HEK293T (cell line): ENCODE measurements at regions not wholly inside any gene's neighbourhood (a gene's known extent, or its start where the extent isn't known, plus 50 kb on each side); places are given as distances from the start of the nearest gene placed in this dataset.

ENCODE experiments used
- CTCF ChIA-PET: fragments of 350-600 bp; formaldehyde crosslinking; extraction: SDS; loops from one replicate; lab custom pipeline; 2021; ENCODE audit warnings: antibody characterized with exemption, inconsistent platforms; lab: Yijun Ruan, JAX
- POLR2A ChIA-PET: fragments of 350-600 bp; formaldehyde crosslinking; extraction: SDS; loops from one replicate; lab custom pipeline; 2020; ENCODE audit warnings: antibody characterized with exemption, inconsistent platforms; lab: Yijun Ruan, JAX
- DNase-seq: peaks from one replicate; pipeline ENCODE4 v3.0.0; 2012; ENCODE audit warnings: mixed read lengths; ENCODE audit errors: extremely low spot score
- BHLHE40 ChIP-seq: fragments of 450-650 bp; IDR thresholded peaks from 2 replicates; pipeline ENCODE4 v1.6.1; 2016; ENCODE audit warnings: mild to moderate bottlenecking, moderate library complexity, borderline replicate concordance
- CTBP1 ChIP-seq: fragments of 450-650 bp; IDR thresholded peaks from 2 replicates; pipeline ENCODE4 v1.6.1; 2016; ENCODE audit warnings: borderline replicate concordance
- ELF4 ChIP-seq: fragments of 450-650 bp; IDR thresholded peaks from 2 replicates; pipeline ENCODE4 v1.6.1; 2017; ENCODE audit warnings: antibody characterized with exemption
- FOXA1 ChIP-seq: fragments of 450-650 bp; IDR thresholded peaks from 2 replicates; pipeline ENCODE4 v1.6.1; 2016; ENCODE audit warnings: mild to moderate bottlenecking
- FOXK2 ChIP-seq: fragments of 450-650 bp; IDR thresholded peaks from 2 replicates; pipeline ENCODE4 v1.6.1; 2016; ENCODE audit warnings: mild to moderate bottlenecking
- FOXM1 ChIP-seq: fragments of 450-650 bp; IDR thresholded peaks from 2 replicates; pipeline ENCODE4 v1.6.1; 2017; ENCODE audit warnings: mild to moderate bottlenecking, borderline replicate concordance
- HDGF ChIP-seq: fragments of 450-650 bp; IDR thresholded peaks from 2 replicates; pipeline ENCODE4 v1.6.1; 2017; ENCODE audit warnings: antibody characterized with exemption, borderline replicate concordance
- L3MBTL2 ChIP-seq: fragments of 450-650 bp; conservative IDR thresholded peaks from 2 replicates; pipeline ENCODE4 v1.6.1; 2016; ENCODE audit warnings: mild to moderate bottlenecking
- LEF1 ChIP-seq: fragments of 450-650 bp; IDR thresholded peaks from 2 replicates; pipeline ENCODE4 v1.6.1; 2017; ENCODE audit warnings: mild to moderate bottlenecking, borderline replicate concordance
- NFRKB ChIP-seq: fragments of 450-650 bp; IDR thresholded peaks from 2 replicates; pipeline ENCODE4 v1.6.1; 2016; ENCODE audit warnings: mild to moderate bottlenecking, moderate library complexity
- SP1 ChIP-seq: fragments of 450-650 bp; IDR thresholded peaks from 2 replicates; pipeline ENCODE4 v1.6.1; 2017
- TARDBP ChIP-seq: fragments of 450-650 bp; IDR thresholded peaks from 2 replicates; pipeline ENCODE4 v1.6.1; 2016
- ZNF384 ChIP-seq: fragments of 450-650 bp; IDR thresholded peaks from 2 replicates; pipeline ENCODE4 v1.6.1; 2016
- TF ChIP-seq, protein P1 (sequence below): fragments of 450-650 bp; IDR thresholded peaks from 2 replicates; pipeline ENCODE4 v1.6.1; 2016

DNA sequence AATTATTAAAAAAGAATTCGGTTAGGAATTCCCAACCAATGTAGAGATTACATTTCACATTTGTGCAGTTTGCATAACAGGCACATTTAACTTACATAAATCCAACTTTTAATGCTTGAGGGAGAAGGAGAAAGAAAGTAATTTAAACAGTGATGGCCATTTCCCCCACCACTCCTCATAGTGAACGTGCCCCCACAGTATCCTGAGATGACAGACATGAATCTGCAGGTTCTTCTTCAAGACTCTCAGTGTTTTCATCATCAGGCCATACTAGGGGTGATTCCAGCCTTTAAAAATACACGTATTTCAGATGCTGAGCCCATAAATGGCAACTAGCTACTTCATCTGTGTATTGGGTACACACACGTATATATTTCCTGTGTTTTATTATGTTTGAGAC, 51.3 kb upstream of the WIPF1 start:
- DNase-seq: no peak
- POLR2A ChIA-PET: no interaction called here
- TF ChIP-seq, protein P1, sequence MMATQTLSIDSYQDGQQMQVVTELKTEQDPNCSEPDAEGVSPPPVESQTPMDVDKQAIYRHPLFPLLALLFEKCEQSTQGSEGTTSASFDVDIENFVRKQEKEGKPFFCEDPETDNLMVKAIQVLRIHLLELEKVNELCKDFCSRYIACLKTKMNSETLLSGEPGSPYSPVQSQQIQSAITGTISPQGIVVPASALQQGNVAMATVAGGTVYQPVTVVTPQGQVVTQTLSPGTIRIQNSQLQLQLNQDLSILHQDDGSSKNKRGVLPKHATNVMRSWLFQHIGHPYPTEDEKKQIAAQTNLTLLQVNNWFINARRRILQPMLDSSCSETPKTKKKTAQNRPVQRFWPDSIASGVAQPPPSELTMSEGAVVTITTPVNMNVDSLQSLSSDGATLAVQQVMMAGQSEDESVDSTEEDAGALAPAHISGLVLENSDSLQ: no peak
- no peak for TF ChIP-seq LEF1
- no peak for TF ChIP-seq BHLHE40
- no peak for TF ChIP-seq TARDBP
- no peak for TF ChIP-seq L3MBTL2
- TF ChIP-seq NFRKB: no peak
- TF ChIP-seq ELF4: no peak
- no peak for TF ChIP-seq CTBP1
- no peak for TF ChIP-seq FOXK2
- TF ChIP-seq SP1: no peak
- no peak for TF ChIP-seq HDGF
- TF ChIP-seq FOXA1: no peak
- TF ChIP-seq ZNF384: no peak
- TF ChIP-seq FOXM1: no peak
- CTCF ChIA-PET: no interaction called here
